ENCODE measurements at regions not wholly inside any gene's neighbourhood (a gene's known extent, or its start where the extent isn't known, plus 50 kb on each side); places are given as distances from the start of the nearest gene placed in this dataset.

DNA sequence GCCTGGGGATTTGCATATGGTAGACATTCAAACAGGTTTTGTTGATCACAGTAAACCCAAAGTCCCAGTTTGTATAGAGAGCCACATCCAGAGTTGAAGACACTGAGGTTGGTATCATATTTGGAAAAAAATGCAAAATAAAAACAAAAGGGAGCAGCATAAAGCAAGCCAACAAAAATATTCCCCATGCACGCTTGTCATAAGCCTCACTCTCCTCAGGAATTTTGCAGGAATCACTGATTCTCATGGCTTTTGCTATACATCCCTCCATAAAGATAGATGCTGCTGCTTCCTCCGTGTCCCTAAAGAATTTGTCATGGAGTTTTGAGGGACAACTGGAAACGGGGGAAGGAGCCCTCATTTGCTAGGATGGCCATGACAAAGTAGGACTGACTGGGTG, 108.8 kb upstream of the TCF4 start:
- TF ChIP-seq POLR2A (IDR thresholded peaks at IDR 0.05; ENCODE audit: low read depth) (no peak), EP300 (IDR thresholded peaks at IDR 0.05) (no peak), CTCF (IDR thresholded peaks at IDR 0.05) (no peak), POLR2AphosphoS5 (IDR thresholded peaks at IDR 0.05) (no peak)
- no peaks in the 10 kb centered on the region for H3K27me3 ChIP-seq
- H3K36me3 ChIP-seq, result no peaks in the 10 kb centered on the region
- no peak for DNase-seq (ENCODE audit: extremely low spot score)
- no peak overlapping the region for H3K4me3 ChIP-seq
- H3K9me3 ChIP-seq, result peaks cover 0 to 5% (median 0%) of the 10 kb centered on the region in 4 donors
- WGBS, result 78% methylated on average over 3 of the region's 3 CpGs
- intact Hi-C loops (cut with DNase I), result no loop called here
- no peaks in the 10 kb centered on the region for H3K4me1 ChIP-seq
- H3K27ac ChIP-seq (replicated peaks in 1 of 4), result no peak overlapping the region

- H3K27ac ChIP-seq (replicated peaks in 1 of 4), result no peak overlapping the region
- no peak for TF ChIP-seq POLR2AphosphoS5 (IDR thresholded peaks at IDR 0.05)
- no peak for TF ChIP-seq EP300 (IDR thresholded peaks at IDR 0.05)
- no peak for TF ChIP-seq POLR2A (IDR thresholded peaks at IDR 0.05; ENCODE audit: low read depth)
- no peak for TF ChIP-seq CTCF (IDR thresholded peaks at IDR 0.05)
- no peaks in the 10 kb centered on the region for H3K9me3 ChIP-seq
- H3K27me3 ChIP-seq, result no peaks in the 10 kb centered on the region
- no peaks in the 10 kb centered on the region for H3K36me3 ChIP-seq
- no peak overlapping the region for H3K4me3 ChIP-seq
- intact Hi-C loops (cut with DNase I), result no loop called here
- H3K4me1 ChIP-seq, result no peaks in the 10 kb centered on the region
- no peak for DNase-seq (ENCODE audit: extremely low spot score)
These were observed 107.1 kb upstream of the TCF4 start for GRCh38 chr18:55695091-55695490.

DNA sequence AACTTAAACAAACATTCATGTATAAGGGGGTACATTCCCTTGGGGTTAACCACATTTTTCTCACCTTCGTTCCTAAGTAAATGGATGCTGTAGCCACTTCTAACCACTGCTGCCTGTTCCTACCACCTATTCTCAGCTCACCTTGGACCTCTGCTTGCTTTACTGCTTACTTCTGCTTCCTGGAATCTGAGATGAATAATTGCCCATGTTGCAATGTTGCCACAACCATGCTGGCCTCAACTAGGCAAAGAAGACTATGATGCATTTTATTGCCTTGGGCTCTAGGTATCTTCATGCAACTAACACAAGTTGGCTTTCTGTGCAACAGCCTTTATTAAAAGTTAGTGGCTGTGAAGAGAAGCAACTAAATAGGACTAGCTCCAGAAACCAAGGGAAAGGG, 106.3 kb upstream of the TCF4 start:
- Histone ChIP-seq H3K27me3 (no peaks in the 10 kb centered on the region), H3K27ac (replicated peaks in 1 of 4) (no peak overlapping the region), H3K4me1 (no peaks in the 10 kb centered on the region), H3K36me3 (no peaks in the 10 kb centered on the region), H3K4me3 (no peak overlapping the region), H3K9me3 (no peaks in the 10 kb centered on the region)
- 68% methylated on average over 1 of the region's 1 CpG for WGBS
- no peak for DNase-seq (ENCODE audit: extremely low spot score)
- intact Hi-C loops (cut with DNase I), result no loop called here
- TF ChIP-seq CTCF (IDR thresholded peaks at IDR 0.05), result no peak
- no peak for TF ChIP-seq POLR2A (IDR thresholded peaks at IDR 0.05; ENCODE audit: low read depth)
- TF ChIP-seq POLR2AphosphoS5 (IDR thresholded peaks at IDR 0.05), result no peak
- no peak for TF ChIP-seq EP300 (IDR thresholded peaks at IDR 0.05)

DNA sequence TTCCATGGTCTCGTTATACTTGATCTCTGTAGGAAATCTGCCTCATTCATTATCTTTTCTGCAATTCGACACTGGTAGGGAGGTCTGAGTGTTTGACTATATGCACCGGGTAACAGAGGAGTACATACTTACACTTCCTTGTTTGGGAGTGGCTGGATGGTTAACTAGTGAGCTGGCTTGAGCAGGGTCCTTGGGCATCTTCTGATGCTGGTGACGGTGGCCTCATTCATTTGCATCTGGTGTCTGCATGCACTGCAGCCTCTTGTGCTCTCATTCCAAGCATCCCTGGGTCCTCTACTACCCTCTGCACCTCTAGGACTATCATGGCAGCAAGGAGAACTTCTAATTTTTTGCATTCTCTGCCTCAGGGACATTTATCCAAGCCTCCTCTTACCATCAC, 100.0 kb upstream of the TCF4 start:
- H3K27ac ChIP-seq (replicated peaks in 1 of 4), result no peak overlapping the region
- H3K9me3 ChIP-seq, result no peaks in the 10 kb centered on the region
- H3K27me3 ChIP-seq, result no peaks in the 10 kb centered on the region
- no peaks in the 10 kb centered on the region for H3K36me3 ChIP-seq
- no peaks in the 10 kb centered on the region for H3K4me1 ChIP-seq
- DNase-seq (ENCODE audit: extremely low spot score), result no peak
- intact Hi-C loops (cut with DNase I), result no loop called here
- 83% methylated on average over 4 of the region's 4 CpGs for WGBS
- TF ChIP-seq CTCF (IDR thresholded peaks at IDR 0.05), result no peak
- no peak for TF ChIP-seq POLR2AphosphoS5 (IDR thresholded peaks at IDR 0.05)
- no peak for TF ChIP-seq EP300 (IDR thresholded peaks at IDR 0.05)
- no peak for TF ChIP-seq POLR2A (IDR thresholded peaks at IDR 0.05; ENCODE audit: low read depth)
- no peak overlapping the region for H3K4me3 ChIP-seq

- 81% methylated on average over 3 of the region's 3 CpGs for WGBS
- intact Hi-C loops (cut with DNase I), result no loop called here
- Histone ChIP-seq H3K36me3 (no peaks in the 10 kb centered on the region), H3K27me3 (no peaks in the 10 kb centered on the region), H3K4me1 (no peaks in the 10 kb centered on the region), H3K4me3 (no peak overlapping the region), H3K27ac (replicated peaks in 1 of 4) (no peak overlapping the region), H3K9me3 (no peaks in the 10 kb centered on the region)
- no peak for TF ChIP-seq CTCF (IDR thresholded peaks at IDR 0.05)
- TF ChIP-seq POLR2AphosphoS5 (IDR thresholded peaks at IDR 0.05), result no peak
- TF ChIP-seq POLR2A (IDR thresholded peaks at IDR 0.05; ENCODE audit: low read depth), result no peak
- TF ChIP-seq EP300 (IDR thresholded peaks at IDR 0.05), result no peak
- DNase-seq (ENCODE audit: extremely low spot score), result no peak
These were observed 99.1 kb upstream of the TCF4 start for GRCh38 chr18:55687106-55687505.
